Testis (tissue), 2 donors: ENCODE measurements at regions not wholly inside any gene's neighbourhood (a gene's known extent, or its start where the extent isn't known, plus 50 kb on each side); places are given as distances from the start of the nearest gene placed in this dataset.

Experiments used
- DNase-seq: peaks from one replicate; pipeline ENCODE4 v3.0.0-alpha.2; 2019
- H3K27ac ChIP-seq, 2 donors: fragments of 200-600 bp; sonication (generic); one replicate each; pipeline ENCODE4 v1.5.1; 2019
- H3K27me3 ChIP-seq: fragments of 200-600 bp; sonication (generic); one replicate; pipeline ENCODE4 v1.5.1; 2019
- H3K36me3 ChIP-seq: fragments of 200-600 bp; sonication (generic); one replicate; pipeline ENCODE4 v1.5.1; 2017; ENCODE audit warnings: low read depth; ENCODE audit errors: missing control alignments
- H3K4me1 ChIP-seq: fragments of 200-600 bp; sonication (generic); one replicate; pipeline ENCODE4 v1.5.1; 2019
- H3K4me3 ChIP-seq, 2 donors: fragments of 200-600 bp; sonication (generic); one replicate each; pipeline ENCODE4 v1.5.1; 2017 to 2019
- H3K9me3 ChIP-seq: fragments of 200-600 bp; sonication (generic); one replicate; pipeline ENCODE4 v1.5.1; 2017
- CTCF ChIP-seq, 3 experiments: fragments of 450-650 bp in 2 of 3; fragments of 200-600 bp in 1 of 3; sonication (generic) in 1 of 3; IDR thresholded peaks; one replicate each; pipeline ENCODE4 v1.5.1; 2016 to 2019; ENCODE audit warnings: antibody characterized with exemption in 3 of 3, mild to moderate bottlenecking in 2 of 3, moderate library complexity in 1 of 3
- POLR2A ChIP-seq: fragments of 450-650 bp; IDR thresholded peaks from one replicate; pipeline ENCODE4 v1.6.1; 2017; ENCODE audit warnings: antibody characterized with exemption, mild to moderate bottlenecking, moderate library complexity
- whole genome bisulfite sequencing, 2 donors: methylation state at CpG; one replicate each; pipeline ENCODE4 v1.1.5; 2018; 5-methylcytosine and 5-hydroxymethylcytosine counted together
- intact Hi-C: fragments of 100-400 bp; cut with DNase I; formaldehyde crosslinking; loops from one replicate; pipeline ENCODE4 v1.15.1; 2023; ENCODE audit warnings: low total_unique reads

- intact Hi-C loops: no loop called here
- TF ChIP-seq CTCF (IDR thresholded peaks at IDR 0.05): no peak
- TF ChIP-seq POLR2A: no peak
- Histone ChIP-seq H3K9me3 (no peaks in the 10 kb centered on the region), H3K27ac (no peak overlapping the region), H3K36me3 (no peaks in the 10 kb centered on the region), H3K4me3 (no peak overlapping the region), H3K27me3 (no peaks in the 10 kb centered on the region), H3K4me1 (peaks cover 3% of the 10 kb centered on the region)
- DNase-seq: no peak
- WGBS, 2 donors: 81 to 86% methylated on average over 5 to 6 of the region's 6 CpGs
Observed at GRCh38 chr11:8330896-8331295, 67.2 kb upstream of the LMO1 start.

- Histone ChIP-seq H3K27me3 (no peaks in the 10 kb centered on the region), H3K9me3 (no peaks in the 10 kb centered on the region), H3K4me3 (no peak overlapping the region), H3K36me3 (no peaks in the 10 kb centered on the region), H3K27ac (no peak overlapping the region), H3K4me1 (peaks cover 3% of the 10 kb centered on the region)
- intact Hi-C loops: no loop called here
- DNase-seq: no peak
- TF ChIP-seq POLR2A (no peak), CTCF (IDR thresholded peaks at IDR 0.05) (no peak)
- 43 to 47% methylated on average over 10 of the region's 10 CpGs for WGBS, 2 donors
Observed at GRCh38 chr11:8330404-8330803, 66.7 kb upstream of the LMO1 start.

GRCh38 chr11:8329847-8330361, 66.2 kb upstream of the LMO1 start:
- Histone ChIP-seq H3K27me3 (no peaks in the 10 kb centered on the region), H3K36me3 (no peaks in the 10 kb centered on the region), H3K27ac (no peak overlapping the region), H3K9me3 (no peaks in the 10 kb centered on the region), H3K4me1 (peaks cover 3% of the 10 kb centered on the region), H3K4me3 (no peak overlapping the region)
- no peak for DNase-seq
- 50 to 65% methylated on average over 16 to 17 of the region's 17 CpGs for WGBS, 2 donors
- intact Hi-C loops: no loop called here
- TF ChIP-seq CTCF (IDR thresholded peaks at IDR 0.05) (no peak), POLR2A (no peak)

- no peak for DNase-seq
Observed at GRCh38 chr11:8329336-8329735, 65.7 kb upstream of the LMO1 start.

More at GRCh38 chr11:8329336-8329735, 65.7 kb upstream of the LMO1 start:
- WGBS, 2 donors: 79 to 90% methylated on average over 6 of the region's 6 CpGs
- no peak overlapping the region for H3K4me3 ChIP-seq
- H3K36me3 ChIP-seq: no peaks in the 10 kb centered on the region
- TF ChIP-seq CTCF (IDR thresholded peaks at IDR 0.05): no peak
- TF ChIP-seq POLR2A: no peak
- intact Hi-C loops: no loop called here
- peaks cover 3% of the 10 kb centered on the region for H3K4me1 ChIP-seq
- H3K27ac ChIP-seq: no peak overlapping the region
- H3K27me3 ChIP-seq: no peaks in the 10 kb centered on the region
- H3K9me3 ChIP-seq: no peaks in the 10 kb centered on the region
